ENCODE measurements at regions not wholly inside any gene's neighbourhood (a gene's known extent, or its start where the extent isn't known, plus 50 kb on each side); places are given as distances from the start of the nearest gene placed in this dataset.
"Not testable (repeated sequence)": the region's sequence is repeated elsewhere in the genome, so short reads cannot be mapped to it uniquely, and the experiment has no call there.

- no peaks in the 10 kb centered on the region for H3K9me3 ChIP-seq (ENCODE audit: control insufficient read depth, low read length, poor library complexity, severe bottlenecking)
- Mint-ChIP-seq H3K27me3 (peaks cover 4% of the 10 kb centered on the region), H3K27ac (no peak overlapping the region), H3K36me3 (ENCODE audit: low read depth) (no peaks in the 10 kb centered on the region), H3K4me3 (no peak overlapping the region), H3K4me1 (no peaks in the 10 kb centered on the region)
- ATAC-seq (no peak), DNase-seq (no peak)
These were observed 412.0 kb upstream of the ZEB2 start for GRCh38 chr2:144931960-144932359.

- Mint-ChIP-seq H3K4me1 (no peaks in the 10 kb centered on the region), H3K4me3 (no peak overlapping the region), H3K36me3 (ENCODE audit: low read depth) (no peaks in the 10 kb centered on the region), H3K27me3 (peaks cover 4% of the 10 kb centered on the region), H3K27ac (no peak overlapping the region)
- DNase-seq = no peak
- ATAC-seq = no peak
- H3K9me3 ChIP-seq (ENCODE audit: control insufficient read depth, low read length, poor library complexity, severe bottlenecking) = no peaks in the 10 kb centered on the region
These were observed 411.6 kb upstream of the ZEB2 start for GRCh38 chr2:144931480-144931879.

- ATAC-seq = no peak
These were observed 407.5 kb upstream of the ZEB2 start for GRCh38 chr2:144927429-144927828.

GRCh38 chr2:144925886-144926285, 406.0 kb upstream of the ZEB2 start:
- no peaks in the 10 kb centered on the region for H3K9me3 ChIP-seq (ENCODE audit: control insufficient read depth, low read length, poor library complexity, severe bottlenecking)
- Mint-ChIP-seq H3K4me1 (no peaks in the 10 kb centered on the region), H3K36me3 (ENCODE audit: low read depth) (no peaks in the 10 kb centered on the region), H3K27ac (no peak overlapping the region), H3K27me3 (no peaks in the 10 kb centered on the region), H3K4me3 (no peak overlapping the region)
- ATAC-seq (no peak), DNase-seq (no peak)

More at GRCh38 chr2:144927429-144927828, 407.5 kb upstream of the ZEB2 start:
- DNase-seq = no peak
- H3K27me3 Mint-ChIP-seq = no peaks in the 10 kb centered on the region
- no peaks in the 10 kb centered on the region for H3K4me1 Mint-ChIP-seq
- H3K27ac Mint-ChIP-seq = no peak overlapping the region
- H3K9me3 ChIP-seq (ENCODE audit: control insufficient read depth, low read length, poor library complexity, severe bottlenecking) = no peaks in the 10 kb centered on the region
- H3K4me3 Mint-ChIP-seq = no peak overlapping the region
- H3K36me3 Mint-ChIP-seq (ENCODE audit: low read depth) = no peaks in the 10 kb centered on the region

GRCh38 chr2:144924827-144925226, 404.9 kb upstream of the ZEB2 start:
- H3K4me3 Mint-ChIP-seq = no peak overlapping the region
- H3K4me1 Mint-ChIP-seq = no peaks in the 10 kb centered on the region
- no peaks in the 10 kb centered on the region for H3K36me3 Mint-ChIP-seq (ENCODE audit: low read depth)
- ATAC-seq (no peak), DNase-seq (no peak)
- no peaks in the 10 kb centered on the region for H3K9me3 ChIP-seq (ENCODE audit: control insufficient read depth, low read length, poor library complexity, severe bottlenecking)
- no peak overlapping the region for H3K27ac Mint-ChIP-seq
- no peaks in the 10 kb centered on the region for H3K27me3 Mint-ChIP-seq

- no peaks in the 10 kb centered on the region for H3K27me3 Mint-ChIP-seq
- no peak for DNase-seq
- no peaks in the 10 kb centered on the region for H3K9me3 ChIP-seq (ENCODE audit: control insufficient read depth, low read length, poor library complexity, severe bottlenecking)
- no peak overlapping the region for H3K4me3 Mint-ChIP-seq
- no peaks in the 10 kb centered on the region for H3K4me1 Mint-ChIP-seq
- H3K27ac Mint-ChIP-seq = no peak overlapping the region
- no peak for ATAC-seq
- H3K36me3 Mint-ChIP-seq (ENCODE audit: low read depth) = no peaks in the 10 kb centered on the region
These were observed 402.6 kb upstream of the ZEB2 start for GRCh38 chr2:144922519-144922918.

- H3K4me3 Mint-ChIP-seq = no peak overlapping the region
- no peaks in the 10 kb centered on the region for H3K36me3 Mint-ChIP-seq (ENCODE audit: low read depth)
- DNase-seq (no peak), ATAC-seq (no peak)
- H3K27ac Mint-ChIP-seq = no peak overlapping the region
- H3K9me3 ChIP-seq (ENCODE audit: control insufficient read depth, low read length, poor library complexity, severe bottlenecking) = no peaks in the 10 kb centered on the region
- H3K27me3 Mint-ChIP-seq = no peaks in the 10 kb centered on the region
- no peaks in the 10 kb centered on the region for H3K4me1 Mint-ChIP-seq
These were observed 401.0 kb upstream of the ZEB2 start for GRCh38 chr2:144920755-144921530.

- H3K4me3 Mint-ChIP-seq = no peak overlapping the region
- ATAC-seq (no peak), DNase-seq (no peak)
- no peaks in the 10 kb centered on the region for H3K4me1 Mint-ChIP-seq
- H3K9me3 ChIP-seq (ENCODE audit: control insufficient read depth, low read length, poor library complexity, severe bottlenecking) = no peaks in the 10 kb centered on the region
- no peaks in the 10 kb centered on the region for H3K36me3 Mint-ChIP-seq (ENCODE audit: low read depth)
- no peaks in the 10 kb centered on the region for H3K27me3 Mint-ChIP-seq
- H3K27ac Mint-ChIP-seq = no peak overlapping the region
These were observed 394.9 kb upstream of the ZEB2 start for GRCh38 chr2:144914622-144915318.

- DNase-seq (no peak), ATAC-seq (no peak)
- Mint-ChIP-seq H3K4me3 (no peak overlapping the region), H3K27ac (no peak overlapping the region), H3K4me1 (no peaks in the 10 kb centered on the region), H3K27me3 (no peaks in the 10 kb centered on the region), H3K36me3 (ENCODE audit: low read depth) (no peaks in the 10 kb centered on the region)
- no peaks in the 10 kb centered on the region for H3K9me3 ChIP-seq (ENCODE audit: control insufficient read depth, low read length, poor library complexity, severe bottlenecking)
These were observed 394.2 kb upstream of the ZEB2 start for GRCh38 chr2:144914113-144914512.

- no peaks in the 10 kb centered on the region for H3K9me3 ChIP-seq (ENCODE audit: control insufficient read depth, low read length, poor library complexity, severe bottlenecking)
- H3K4me1 Mint-ChIP-seq = no peaks in the 10 kb centered on the region
- H3K27ac Mint-ChIP-seq = no peak overlapping the region
- no peaks in the 10 kb centered on the region for H3K27me3 Mint-ChIP-seq
- no peaks in the 10 kb centered on the region for H3K36me3 Mint-ChIP-seq (ENCODE audit: low read depth)
- no peak for DNase-seq
- H3K4me3 Mint-ChIP-seq = no peak overlapping the region
- no peak for ATAC-seq
These were observed 392.3 kb upstream of the ZEB2 start for GRCh38 chr2:144912206-144912605.

- Mint-ChIP-seq H3K27ac (no peak overlapping the region), H3K4me3 (no peak overlapping the region), H3K36me3 (ENCODE audit: low read depth) (no peaks in the 10 kb centered on the region), H3K27me3 (no peaks in the 10 kb centered on the region), H3K4me1 (no peaks in the 10 kb centered on the region)
- no peaks in the 10 kb centered on the region for H3K9me3 ChIP-seq (ENCODE audit: control insufficient read depth, low read length, poor library complexity, severe bottlenecking)
- DNase-seq (no peak), ATAC-seq (no peak)
These were observed 386.0 kb upstream of the ZEB2 start for GRCh38 chr2:144905956-144906355.

GRCh38 chr2:144904612-144905011, 384.7 kb upstream of the ZEB2 start:
- Mint-ChIP-seq H3K4me3 (no peak overlapping the region), H3K27me3 (no peaks in the 10 kb centered on the region), H3K36me3 (ENCODE audit: low read depth) (no peaks in the 10 kb centered on the region), H3K27ac (no peak overlapping the region), H3K4me1 (no peaks in the 10 kb centered on the region)
- no peak for DNase-seq
- no peak for ATAC-seq
- no peaks in the 10 kb centered on the region for H3K9me3 ChIP-seq (ENCODE audit: control insufficient read depth, low read length, poor library complexity, severe bottlenecking)

- ATAC-seq; H3K27ac Mint-ChIP-seq; H3K4me1 Mint-ChIP-seq; H3K9me3 ChIP-seq (ENCODE audit: control insufficient read depth, low read length, poor library complexity, severe bottlenecking); H3K36me3 Mint-ChIP-seq (ENCODE audit: low read depth); H3K27me3 Mint-ChIP-seq; DNase-seq; H3K4me3 Mint-ChIP-seq: not testable (repeated sequence)
These were observed 383.1 kb upstream of the ZEB2 start for GRCh38 chr2:144903045-144903444.

GRCh38 chr2:144901386-144901785, 381.5 kb upstream of the ZEB2 start:
- H3K36me3 Mint-ChIP-seq (ENCODE audit: low read depth); DNase-seq; H3K4me3 Mint-ChIP-seq; H3K4me1 Mint-ChIP-seq; ATAC-seq; H3K9me3 ChIP-seq (ENCODE audit: control insufficient read depth, low read length, poor library complexity, severe bottlenecking); H3K27ac Mint-ChIP-seq; H3K27me3 Mint-ChIP-seq: not testable (repeated sequence)
